BJ (cell line): ENCODE measurements at regions not wholly inside any gene's neighbourhood (a gene's known extent, or its start where the extent isn't known, plus 50 kb on each side); places are given as distances from the start of the nearest gene placed in this dataset.

Source experiments
- CTCF ChIA-PET: fragments of 350-600 bp; formaldehyde crosslinking; extraction: SDS; loops from one replicate; lab custom pipeline; 2021; ENCODE audit warnings: antibody characterized with exemption, inconsistent platforms; lab: Yijun Ruan, JAX
- POLR2A ChIA-PET: fragments of 300-600 bp; sonication (Branson Sonifier 250); formaldehyde crosslinking; extraction: SDS; loops from one replicate; lab custom pipeline; 2021; ENCODE audit warnings: antibody characterized with exemption; lab: Charles Lee
- DNase-seq: peaks from one replicate; pipeline ENCODE4 v3.0.0-alpha.2; 2011; ENCODE audit warnings: low read depth
- H3K27me3 ChIP-seq: 2 replicates; pipeline ENCODE4 v1.6.0; 2011; ENCODE audit warnings: low read length; ENCODE audit not compliant: control insufficient read depth, insufficient read depth
- H3K36me3 ChIP-seq: 2 replicates; pipeline ENCODE4 v1.5.1; 2011; ENCODE audit warnings: low read length; ENCODE audit not compliant: control insufficient read depth, insufficient read depth
- H3K4me3 ChIP-seq: 2 replicates; pipeline ENCODE4 v1.5.1; 2011; ENCODE audit warnings: low read depth, mild to moderate bottlenecking, control low read depth, low read length
- CTCF ChIP-seq: IDR thresholded peaks from 2 replicates; pipeline ENCODE4 v1.5.1; 2011; ENCODE audit warnings: low read depth, mild to moderate bottlenecking, control low read depth, inconsistent platforms, low read length, moderate library complexity; ENCODE audit not compliant: insufficient read depth

GRCh38 chr13:71148396-71148795, 718.6 kb downstream of the DACH1 start:
- no peak for DNase-seq
- POLR2A ChIA-PET, result no interaction called here
- Histone ChIP-seq H3K36me3 (no peaks in the 10 kb centered on the region), H3K4me3 (no peak overlapping the region), H3K27me3 (no peaks in the 10 kb centered on the region)
- TF ChIP-seq CTCF, result no peak
- CTCF ChIA-PET, result no interaction called here

GRCh38 chr13:71144883-71145282, 722.1 kb downstream of the DACH1 start:
- ChIA-PET CTCF (no interaction called here), POLR2A (no interaction called here)
- DNase-seq, result no peak
- Histone ChIP-seq H3K27me3 (no peaks in the 10 kb centered on the region), H3K36me3 (no peaks in the 10 kb centered on the region), H3K4me3 (no peak overlapping the region)
- no peak for TF ChIP-seq CTCF

GRCh38 chr13:71137101-71137500, 729.9 kb downstream of the DACH1 start:
- no peaks in the 10 kb centered on the region for H3K36me3 ChIP-seq
- ChIA-PET CTCF (no interaction called here), POLR2A (no interaction called here)
- DNase-seq, result no peak
- no peak for TF ChIP-seq CTCF
- no peaks in the 10 kb centered on the region for H3K27me3 ChIP-seq
- H3K4me3 ChIP-seq, result no peak overlapping the region

GRCh38 chr13:71124230-71124629, 742.8 kb downstream of the DACH1 start:
- no peaks in the 10 kb centered on the region for H3K27me3 ChIP-seq
- H3K36me3 ChIP-seq, result no peaks in the 10 kb centered on the region
- ChIA-PET POLR2A (no interaction called here), CTCF (no interaction called here)
- DNase-seq, result no peak
- no peak for TF ChIP-seq CTCF
- no peak overlapping the region for H3K4me3 ChIP-seq

GRCh38 chr13:71118779-71119364, 748.1 kb downstream of the DACH1 start:
- DNase-seq, result no peak
- no peaks in the 10 kb centered on the region for H3K27me3 ChIP-seq
- H3K36me3 ChIP-seq, result no peaks in the 10 kb centered on the region
- H3K4me3 ChIP-seq, result no peak overlapping the region
- POLR2A ChIA-PET, result no interaction called here
- no peak for TF ChIP-seq CTCF
- CTCF ChIA-PET, result no interaction called here
